ENCODE measurements at regions not wholly inside any gene's neighbourhood (a gene's known extent, or its start where the extent isn't known, plus 50 kb on each side); places are given as distances from the start of the nearest gene placed in this dataset.

DNA sequence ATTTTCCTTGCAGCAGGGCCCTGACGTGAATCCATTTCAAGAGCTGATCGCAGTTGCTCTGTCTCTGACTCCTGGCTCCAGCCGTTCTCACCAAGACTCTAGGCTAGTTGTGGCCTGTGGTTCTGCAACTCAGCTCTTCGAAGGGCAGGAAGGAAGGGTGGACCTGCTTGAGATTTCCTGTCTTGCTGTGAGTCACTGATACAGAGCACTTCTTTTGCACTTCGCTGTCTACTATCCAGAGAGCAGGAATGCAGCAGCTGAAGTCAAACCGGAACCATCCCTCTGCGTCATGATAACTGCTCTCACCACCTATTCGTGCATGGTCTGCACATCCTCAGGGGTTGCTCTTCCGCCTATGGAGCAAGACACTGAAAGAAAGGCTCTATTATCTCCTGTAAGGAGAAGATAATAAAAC is 59.7 kb downstream of the RAP2B start:
- TF ChIP-seq CTCF (conservative IDR thresholded peaks at IDR 0.05; ENCODE audit: low read length) = no peak
- no peak for TF ChIP-seq EZH2phosphoT487 (IDR thresholded peaks at IDR 0.05; ENCODE audit: borderline replicate concordance, low read depth, low read length)
